Upper lobe of right lung (tissue), 1 donor: ENCODE measurements at regions not wholly inside any gene's neighbourhood (a gene's known extent, or its start where the extent isn't known, plus 50 kb on each side); places are given as distances from the start of the nearest gene placed in this dataset.

Source experiments
- ATAC-seq: fragments of 200-7000 bp; cut with Tn5 transposase; one replicate; pipeline ENCODE4 v1.9.1; 2020; ENCODE audit warnings: mild to moderate bottlenecking, moderate library complexity
- DNase-seq: peaks from one replicate; pipeline ENCODE4 v3.0.0-alpha.2; 2020
- H3K27ac ChIP-seq: fragments of 200-600 bp; one replicate; pipeline ENCODE4 v1.8.0; 2022
- H3K27me3 ChIP-seq: fragments of 200-600 bp; one replicate; pipeline ENCODE4 v1.8.0; 2022; ENCODE audit warnings: mild to moderate bottlenecking
- H3K36me3 ChIP-seq: fragments of 200-600 bp; one replicate; pipeline ENCODE4 v1.8.0; 2022
- H3K4me1 ChIP-seq: fragments of 200-600 bp; one replicate; pipeline ENCODE4 v1.8.0; 2022
- H3K4me3 ChIP-seq: fragments of 200-600 bp; one replicate; pipeline ENCODE4 v1.8.0; 2022; ENCODE audit warnings: mild to moderate bottlenecking
- H3K9me3 ChIP-seq: fragments of 200-600 bp; one replicate; pipeline ENCODE4 v1.8.0; 2022
- intact Hi-C: fragments of 100-400 bp; cut with DNase I; formaldehyde crosslinking; loops from one replicate; pipeline ENCODE4 v1.11.0; 2022
- TF ChIP-seq, protein P1 (sequence below): fragments of 200-600 bp; IDR thresholded peaks from one replicate; pipeline ENCODE4 v1.8.0; 2022; ENCODE audit warnings: antibody characterized with exemption
- donor health status: DM: no; HTN: yes; CAD: no; lungs with severe emphysema.

DNA sequence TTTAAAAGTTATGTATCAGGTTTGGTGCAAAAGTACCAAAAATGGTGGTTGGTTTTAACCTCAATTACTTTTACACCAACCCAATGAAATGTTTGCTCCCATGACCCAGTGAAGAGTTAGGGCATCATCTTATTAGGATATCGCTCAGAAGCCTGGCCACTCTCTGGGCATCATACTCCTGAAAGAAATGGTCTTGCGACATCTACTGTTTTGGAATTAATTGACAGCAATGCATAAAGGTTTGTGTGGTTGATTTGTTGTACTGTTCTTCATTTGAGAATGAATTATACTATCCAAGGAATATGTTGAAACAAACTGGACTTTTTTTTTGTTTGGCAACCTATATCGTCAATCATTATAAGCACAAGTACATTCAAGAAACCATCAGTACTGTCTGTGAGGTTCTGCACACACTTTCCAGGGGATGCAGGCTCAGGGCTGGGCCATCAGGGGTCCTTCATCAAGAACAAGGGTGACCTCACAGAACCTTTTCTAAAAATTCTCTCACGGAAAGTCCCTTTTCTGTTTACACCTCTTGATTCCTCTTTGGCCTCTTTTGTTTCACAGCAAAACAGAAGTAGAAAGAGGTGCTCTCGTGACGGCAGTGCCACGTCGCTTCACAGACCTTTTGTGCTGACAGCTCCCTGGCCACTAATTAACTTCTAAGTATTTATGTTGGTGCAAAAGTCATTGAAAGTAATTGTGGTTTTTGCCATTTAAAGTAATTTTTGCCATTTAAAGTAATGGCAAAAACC lies 117.2 kb upstream of the KLF6 start:
- intact Hi-C loops: no loop called here
- no peaks in the 10 kb centered on the region for H3K9me3 ChIP-seq
- H3K27me3 ChIP-seq: no peaks in the 10 kb centered on the region
- no peak overlapping the region for H3K4me3 ChIP-seq
- H3K27ac ChIP-seq: no peak overlapping the region
- H3K4me1 ChIP-seq: peaks cover 9% of the 10 kb centered on the region
- no peaks in the 10 kb centered on the region for H3K36me3 ChIP-seq
- ATAC-seq: peak; percentile 36
- DNase-seq: no peak
- TF ChIP-seq, protein P1, sequence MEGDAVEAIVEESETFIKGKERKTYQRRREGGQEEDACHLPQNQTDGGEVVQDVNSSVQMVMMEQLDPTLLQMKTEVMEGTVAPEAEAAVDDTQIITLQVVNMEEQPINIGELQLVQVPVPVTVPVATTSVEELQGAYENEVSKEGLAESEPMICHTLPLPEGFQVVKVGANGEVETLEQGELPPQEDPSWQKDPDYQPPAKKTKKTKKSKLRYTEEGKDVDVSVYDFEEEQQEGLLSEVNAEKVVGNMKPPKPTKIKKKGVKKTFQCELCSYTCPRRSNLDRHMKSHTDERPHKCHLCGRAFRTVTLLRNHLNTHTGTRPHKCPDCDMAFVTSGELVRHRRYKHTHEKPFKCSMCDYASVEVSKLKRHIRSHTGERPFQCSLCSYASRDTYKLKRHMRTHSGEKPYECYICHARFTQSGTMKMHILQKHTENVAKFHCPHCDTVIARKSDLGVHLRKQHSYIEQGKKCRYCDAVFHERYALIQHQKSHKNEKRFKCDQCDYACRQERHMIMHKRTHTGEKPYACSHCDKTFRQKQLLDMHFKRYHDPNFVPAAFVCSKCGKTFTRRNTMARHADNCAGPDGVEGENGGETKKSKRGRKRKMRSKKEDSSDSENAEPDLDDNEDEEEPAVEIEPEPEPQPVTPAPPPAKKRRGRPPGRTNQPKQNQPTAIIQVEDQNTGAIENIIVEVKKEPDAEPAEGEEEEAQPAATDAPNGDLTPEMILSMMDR: no peak

DNA sequence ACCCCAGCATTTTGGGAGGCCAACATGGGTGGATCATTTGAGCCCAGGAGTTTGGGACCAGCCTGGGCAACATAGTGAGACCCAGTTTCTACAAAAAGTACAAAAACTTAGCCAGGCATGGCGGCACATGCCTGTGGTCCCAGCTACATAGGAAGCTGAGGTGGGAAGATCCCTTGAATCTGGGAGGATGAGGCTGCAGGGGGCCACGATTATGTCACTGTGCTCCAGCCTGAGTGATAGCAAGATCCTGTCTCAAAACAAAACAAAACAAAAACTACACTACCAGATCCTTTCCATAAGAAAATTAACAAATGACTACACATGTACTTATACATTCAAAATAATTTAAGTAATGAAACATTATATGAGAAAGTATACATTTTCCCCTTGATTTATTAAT lies 116.4 kb upstream of the KLF6 start:
- Histone ChIP-seq H3K27me3 (no peaks in the 10 kb centered on the region), H3K36me3 (no peaks in the 10 kb centered on the region), H3K4me1 (peaks cover 9% of the 10 kb centered on the region), H3K27ac (no peak overlapping the region), H3K9me3 (no peaks in the 10 kb centered on the region), H3K4me3 (no peak overlapping the region)
- ATAC-seq (no peak), DNase-seq (no peak)
- intact Hi-C loops: no loop called here
- TF ChIP-seq, protein P1: no peak

DNA sequence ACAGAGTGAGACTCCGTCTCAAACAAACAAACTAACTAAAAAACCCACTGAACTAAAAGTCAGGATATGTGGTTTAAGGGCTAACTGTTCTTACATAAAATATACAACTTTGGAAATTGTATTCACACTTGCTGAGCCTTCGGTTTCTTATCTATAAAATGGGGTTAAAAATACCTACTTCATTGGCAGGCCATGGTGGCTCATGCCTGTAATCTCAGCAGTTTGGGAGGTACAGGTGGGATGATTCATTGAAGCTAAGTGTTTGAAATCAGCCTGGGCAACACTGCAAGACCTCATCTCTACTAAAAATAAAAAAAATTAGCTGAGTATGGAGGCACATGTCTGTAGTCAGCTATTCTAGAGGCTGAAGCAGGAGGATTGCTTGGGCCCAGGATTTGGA lies 115.4 kb upstream of the KLF6 start:
- H3K27me3 ChIP-seq: no peaks in the 10 kb centered on the region
- H3K4me3 ChIP-seq: no peak overlapping the region
- no peak overlapping the region for H3K27ac ChIP-seq
- DNase-seq (no peak), ATAC-seq (no peak)
- H3K9me3 ChIP-seq: no peaks in the 10 kb centered on the region
- intact Hi-C loops: no loop called here
- TF ChIP-seq, protein P1: no peak
- peaks cover 9% of the 10 kb centered on the region for H3K4me1 ChIP-seq
- no peaks in the 10 kb centered on the region for H3K36me3 ChIP-seq

DNA sequence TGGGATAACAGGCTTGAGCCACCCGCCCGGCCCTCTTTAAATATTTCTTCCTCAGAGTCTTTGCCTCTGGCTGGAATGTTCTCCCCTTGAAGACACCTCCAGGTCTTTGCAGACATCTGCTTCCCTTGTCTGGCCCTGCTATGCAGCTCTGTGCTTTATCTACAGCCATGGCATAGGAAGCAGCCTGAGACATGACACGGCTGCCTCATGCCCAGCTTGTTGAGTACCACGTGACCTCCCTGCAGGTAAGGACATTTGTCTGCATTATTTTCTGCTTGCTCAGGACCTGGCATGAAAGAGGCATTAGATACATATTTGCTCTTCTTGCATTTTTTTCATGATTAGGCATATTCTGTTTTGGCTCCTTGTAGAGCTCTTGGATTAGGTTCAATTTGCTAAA lies 113.8 kb upstream of the KLF6 start:
- peaks cover 9% of the 10 kb centered on the region for H3K4me1 ChIP-seq
- DNase-seq: no peak
- H3K27me3 ChIP-seq: no peaks in the 10 kb centered on the region
- H3K4me3 ChIP-seq: no peak overlapping the region
- peak; percentile 78 for ATAC-seq
- no peaks in the 10 kb centered on the region for H3K9me3 ChIP-seq
- intact Hi-C loops: no loop called here
- no peaks in the 10 kb centered on the region for H3K36me3 ChIP-seq
- no peak overlapping the region for H3K27ac ChIP-seq
- TF ChIP-seq, protein P1: no peak

DNA sequence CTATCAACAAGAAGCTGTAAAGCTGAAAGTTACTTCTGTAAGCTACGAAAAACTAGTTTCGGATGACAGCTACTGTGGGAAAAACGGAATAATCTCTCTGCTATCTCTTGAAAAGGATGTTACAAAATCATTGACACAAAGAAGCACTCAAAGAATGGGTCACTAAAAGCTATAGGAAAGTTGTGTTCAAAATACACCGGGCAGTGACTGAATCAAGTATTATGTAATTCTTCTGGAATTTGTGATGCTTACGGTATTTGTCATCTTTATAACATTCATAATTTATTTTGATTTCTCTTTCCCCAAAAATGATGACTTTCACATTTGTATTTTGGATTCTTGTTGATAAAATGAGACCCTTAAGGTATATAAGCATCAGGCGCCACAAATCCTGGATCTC lies 112.1 kb upstream of the KLF6 start:
- H3K36me3 ChIP-seq: no peaks in the 10 kb centered on the region
- H3K9me3 ChIP-seq: no peaks in the 10 kb centered on the region
- TF ChIP-seq, protein P1: no peak
- intact Hi-C loops: no loop called here
- ATAC-seq (no peak), DNase-seq (no peak)
- peaks cover 2% of the 10 kb centered on the region for H3K4me1 ChIP-seq
- H3K27me3 ChIP-seq: no peaks in the 10 kb centered on the region
- no peak overlapping the region for H3K4me3 ChIP-seq
- H3K27ac ChIP-seq: no peak overlapping the region

DNA sequence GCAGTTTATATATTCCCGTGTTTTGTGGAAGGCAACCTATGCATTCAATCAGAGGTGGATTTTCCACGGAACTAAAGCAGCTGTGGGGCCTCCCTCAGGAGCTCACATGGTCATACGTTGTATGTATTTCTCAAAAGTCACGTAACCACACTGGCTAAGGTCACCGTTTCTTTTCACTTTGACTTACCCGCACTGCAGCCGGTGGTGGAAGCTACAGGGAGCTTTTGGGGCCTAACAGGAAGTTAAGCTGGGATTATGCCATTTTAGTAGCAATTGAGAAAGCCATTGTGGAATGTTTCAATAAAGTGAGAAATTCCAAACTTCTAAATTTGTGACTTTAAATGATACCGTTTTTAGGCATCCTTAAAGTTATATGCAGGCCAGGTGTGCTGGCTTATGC lies 111.2 kb upstream of the KLF6 start:
- H3K27me3 ChIP-seq: no peaks in the 10 kb centered on the region
- ATAC-seq (no peak), DNase-seq (no peak)
- no peaks in the 10 kb centered on the region for H3K4me1 ChIP-seq
- no peaks in the 10 kb centered on the region for H3K36me3 ChIP-seq
- intact Hi-C loops: no loop called here
- no peak overlapping the region for H3K27ac ChIP-seq
- no peaks in the 10 kb centered on the region for H3K9me3 ChIP-seq
- H3K4me3 ChIP-seq: no peak overlapping the region
- TF ChIP-seq, protein P1: no peak
